IPS DF 4.7 (cell line): ENCODE measurements at regions not wholly inside any gene's neighbourhood (a gene's known extent, or its start where the extent isn't known, plus 50 kb on each side); places are given as distances from the start of the nearest gene placed in this dataset.
"Not testable (repeated sequence)": the region's sequence is repeated elsewhere in the genome, so short reads cannot be mapped to it uniquely, and the experiment has no call there.

Source experiments
- DNase-seq: peaks from one replicate; pipeline ENCODE4 v3.0.0-alpha.2; 2013; ENCODE audit warnings: low spot score; ENCODE audit errors: extremely low read depth

- no peak for DNase-seq
These were observed 128.9 kb upstream of the GATA6 start for GRCh38 chr18:22040533-22040932.

GRCh38 chr18:22043837-22044236 lies 125.6 kb upstream of the GATA6 start:
- DNase-seq = no peak

GRCh38 chr18:22044474-22045220 lies 124.7 kb upstream of the GATA6 start:
- no peak for DNase-seq

GRCh38 chr18:22045221-22045918 lies 124.0 kb upstream of the GATA6 start:
- no peak for DNase-seq

GRCh38 chr18:22046473-22046872 lies 122.9 kb upstream of the GATA6 start:
- no peak for DNase-seq

- DNase-seq = no peak
These were observed 121.9 kb upstream of the GATA6 start for GRCh38 chr18:22047485-22047884.

- no peak for DNase-seq
These were observed 121.2 kb upstream of the GATA6 start for GRCh38 chr18:22048221-22048620.

- no peak for DNase-seq
These were observed 120.3 kb upstream of the GATA6 start for GRCh38 chr18:22048932-22049615.

GRCh38 chr18:22052405-22053105 lies 116.8 kb upstream of the GATA6 start:
- no peak for DNase-seq

- no peak for DNase-seq
These were observed 113.7 kb upstream of the GATA6 start for GRCh38 chr18:22055466-22056238.

- DNase-seq = no peak
These were observed 112.4 kb upstream of the GATA6 start for GRCh38 chr18:22056950-22057349.

- DNase-seq = no peak
These were observed 111.4 kb upstream of the GATA6 start for GRCh38 chr18:22057908-22058527.

GRCh38 chr18:22060361-22060760 lies 109.0 kb upstream of the GATA6 start:
- DNase-seq = no peak

- DNase-seq = no peak
These were observed 106.3 kb upstream of the GATA6 start for GRCh38 chr18:22063102-22063501.

- no peak for DNase-seq
These were observed 105.7 kb upstream of the GATA6 start for GRCh38 chr18:22063672-22064071.

GRCh38 chr18:22064581-22064980 lies 104.8 kb upstream of the GATA6 start:
- no peak for DNase-seq

GRCh38 chr18:22065311-22065710 lies 104.1 kb upstream of the GATA6 start:
- DNase-seq = no peak

GRCh38 chr18:22066083-22066485 lies 103.3 kb upstream of the GATA6 start:
- no peak for DNase-seq

- no peak for DNase-seq
These were observed 102.3 kb upstream of the GATA6 start for GRCh38 chr18:22067109-22067508.

- no peak for DNase-seq
These were observed 101.7 kb upstream of the GATA6 start for GRCh38 chr18:22067682-22068081.

- not testable (repeated sequence) for DNase-seq
These were observed 100.6 kb upstream of the GATA6 start for GRCh38 chr18:22068784-22069183.
